IMR-90 (cell line): ENCODE measurements at regions not wholly inside any gene's neighbourhood (a gene's known extent, or its start where the extent isn't known, plus 50 kb on each side); places are given as distances from the start of the nearest gene placed in this dataset.

Experiments used
- ATAC-seq: fragments of 200-7000 bp; cut with Tn5 transposase; 2 replicates; pipeline ENCODE4 v1.9.1; 2020; ENCODE audit warnings: low read depth, mild to moderate bottlenecking, moderate library complexity
- BruUV-seq: library from RNA; stranded (reverse); fragments of 400-500 nt; replicated peaks from 2 replicates; lab custom pipeline; 2021; lab: Mats Ljungman, UMichigan
- CTCF ChIA-PET: fragments of 300-600 bp; formaldehyde crosslinking; extraction: SDS; loops from one replicate; lab custom pipeline; 2021; ENCODE audit warnings: antibody characterized with exemption; lab: Yijun Ruan, JAX
- POLR2A ChIA-PET: fragments of 300-600 bp; sonication (Branson Sonifier 250); formaldehyde crosslinking; loops from one replicate; lab custom pipeline; 2022; ENCODE audit warnings: antibody characterized with exemption; ENCODE audit not compliant: unreplicated experiment; lab: Charles Lee
- DNase-seq: peaks from one replicate; pipeline ENCODE4 v3.0.0; 2013
- H2AFZ ChIP-seq: replicated peaks from 2 replicates; pipeline ENCODE3; 2013; ENCODE audit warnings: low read length, mild to moderate bottlenecking; ENCODE audit not compliant: poor library complexity
- H2AK5ac ChIP-seq: 2 replicates; pipeline ENCODE4 v1.6.1; 2013; ENCODE audit warnings: low read depth, low read length, inconsistent platforms
- H2AK9ac ChIP-seq: replicated peaks from 2 replicates; pipeline ENCODE3; 2013; ENCODE audit warnings: mild to moderate bottlenecking, low read depth, low read length, moderate library complexity; ENCODE audit not compliant: poor library complexity
- H2BK120ac ChIP-seq: 2 replicates; pipeline ENCODE4 v1.6.1; 2013; ENCODE audit warnings: low read depth, low read length, inconsistent platforms
- H2BK15ac ChIP-seq: 3 replicates; pipeline ENCODE4 v1.6.1; 2013; ENCODE audit warnings: low read depth, low read length, inconsistent platforms
- H2BK20ac ChIP-seq: 2 replicates; pipeline ENCODE4 v1.6.1; 2013; ENCODE audit warnings: low read depth, mild to moderate bottlenecking, inconsistent platforms, low read length, moderate library complexity
- H2BK5ac ChIP-seq: 2 replicates; pipeline ENCODE4 v1.6.1; 2013; ENCODE audit warnings: mild to moderate bottlenecking, low read depth, low read length, inconsistent platforms; ENCODE audit not compliant: poor library complexity, severe bottlenecking
- H3K14ac ChIP-seq: replicated peaks from 2 replicates; pipeline ENCODE4 v1.6.1; 2013; ENCODE audit warnings: low read depth, low read length, inconsistent platforms
- H3K18ac ChIP-seq: 2 replicates; pipeline ENCODE4 v1.6.1; 2013; ENCODE audit warnings: low read depth, low read length, control low read depth
- H3K23ac ChIP-seq: 2 replicates; pipeline ENCODE4 v1.6.1; 2013; ENCODE audit warnings: low read depth, low read length, inconsistent platforms
- H3K27ac ChIP-seq: 2 replicates; pipeline ENCODE4 v1.5.1; 2013; ENCODE audit warnings: mild to moderate bottlenecking, control low read depth, low read length; ENCODE audit not compliant: insufficient read depth
- H3K27me3 ChIP-seq: 2 replicates; pipeline ENCODE4 v1.6.1; 2013; ENCODE audit warnings: low read length; ENCODE audit not compliant: control insufficient read depth, insufficient read depth
- H3K36me3 ChIP-seq: 2 replicates; pipeline ENCODE4 v1.6.1; 2013; ENCODE audit warnings: low read length, mixed read lengths; ENCODE audit not compliant: control insufficient read depth, insufficient read depth
- H3K4ac ChIP-seq: 2 replicates; pipeline ENCODE4 v1.6.1; 2013; ENCODE audit warnings: low read depth, low read length, inconsistent platforms
- H3K4me1 ChIP-seq: 2 replicates; pipeline ENCODE4 v1.6.1; 2013; ENCODE audit warnings: low read length, mixed read lengths; ENCODE audit not compliant: control insufficient read depth, insufficient read depth
- H3K4me2 ChIP-seq: 2 replicates; pipeline ENCODE4 v1.6.1; 2013; ENCODE audit warnings: low read depth, mild to moderate bottlenecking, control low read depth, low read length, moderate library complexity
- H3K4me3 ChIP-seq: 2 replicates; pipeline ENCODE4 v1.5.1; 2013; ENCODE audit warnings: low read depth, mild to moderate bottlenecking, control low read depth, low read length, moderate library complexity; ENCODE audit not compliant: insufficient read depth
- H3K56ac ChIP-seq: 2 replicates; pipeline ENCODE4 v1.6.1; 2013; ENCODE audit warnings: low read length, inconsistent platforms; ENCODE audit not compliant: insufficient read depth; ENCODE audit errors: extremely low read depth
- H3K79me1 ChIP-seq, 2 experiments: 2 replicates each; pipeline ENCODE4 v1.6.1; 2013; ENCODE audit warnings: low read length in 2 of 2, inconsistent platforms in 1 of 2, low read depth in 1 of 2
- H3K9ac ChIP-seq: 2 replicates; pipeline ENCODE4 v1.6.1; 2013; ENCODE audit warnings: low read depth, low read length, control low read depth
- H3K9me1 ChIP-seq: 2 replicates; pipeline ENCODE4 v1.6.1; 2013; ENCODE audit warnings: low read length, inconsistent platforms; ENCODE audit not compliant: insufficient read depth
- H3K9me3 ChIP-seq: 2 replicates; pipeline ENCODE4 v1.6.1; 2013; ENCODE audit warnings: low read length; ENCODE audit not compliant: control insufficient read depth, insufficient read depth
- H4K20me1 ChIP-seq: 2 replicates; pipeline ENCODE4 v1.6.1; 2013; ENCODE audit warnings: low read length, inconsistent platforms; ENCODE audit not compliant: insufficient read depth
- H4K5ac ChIP-seq: 2 replicates; pipeline ENCODE4 v1.6.1; 2013; ENCODE audit warnings: mild to moderate bottlenecking, low read depth, low read length, control low read depth
- H4K8ac ChIP-seq, 2 experiments: 2 replicates each; pipeline ENCODE4 v1.6.1; 2013; ENCODE audit warnings: low read depth in 2 of 2, low read length in 2 of 2, control low read depth in 1 of 2, inconsistent platforms in 1 of 2
- H4K91ac ChIP-seq: 2 replicates; pipeline ENCODE4 v1.6.1; 2013; ENCODE audit warnings: low read depth, low read length, inconsistent platforms; ENCODE audit not compliant: insufficient read depth
- RFX5 ChIP-seq: IDR thresholded peaks from 2 replicates; pipeline ENCODE4 v1.8.0; 2012; ENCODE audit warnings: low read depth, mild to moderate bottlenecking, low read length, moderate library complexity
- WGBS, 2 experiments: methylation state at CpG; one replicate each; pipeline versions ENCODE4 v1.1.5 to v1.1.7; 2013; ENCODE audit warnings: missing lambda C conversion rate in 2 of 2; ENCODE audit not compliant: insufficient read length in 1 of 2; ENCODE audit errors: extremely low coverage in 2 of 2; 5-methylcytosine and 5-hydroxymethylcytosine counted together
- dilution Hi-C: fragments of 300-500 bp; cut with HindIII; formaldehyde crosslinking; loops from one replicate; pipeline ENCODE4 v1.14.3; 2018; ENCODE audit warnings: low sequenced_read_pairs; ENCODE audit not compliant: unreplicated experiment
- in situ Hi-C: fragments of 300-500 bp; cut with MboI; formaldehyde crosslinking; loops from 3 replicates; pipeline ENCODE4 v1.14.3; 2019; ENCODE audit warnings: low sequenced_read_pairs, inconsistent platforms, mixed read lengths
- intact Hi-C: fragments of 100-400 bp; cut with micrococcal nuclease; formaldehyde crosslinking; loops from 2 replicates; pipeline ENCODE4 v1.10.0; 2022
- TF ChIP-seq, protein P1 (sequence below): fragments of 150-350 bp; IDR thresholded peaks from 2 replicates; pipeline ENCODE4 v1.6.1; 2017; ENCODE audit warnings: mild to moderate bottlenecking, antibody characterized with exemption, low read length, low read depth

DNA sequence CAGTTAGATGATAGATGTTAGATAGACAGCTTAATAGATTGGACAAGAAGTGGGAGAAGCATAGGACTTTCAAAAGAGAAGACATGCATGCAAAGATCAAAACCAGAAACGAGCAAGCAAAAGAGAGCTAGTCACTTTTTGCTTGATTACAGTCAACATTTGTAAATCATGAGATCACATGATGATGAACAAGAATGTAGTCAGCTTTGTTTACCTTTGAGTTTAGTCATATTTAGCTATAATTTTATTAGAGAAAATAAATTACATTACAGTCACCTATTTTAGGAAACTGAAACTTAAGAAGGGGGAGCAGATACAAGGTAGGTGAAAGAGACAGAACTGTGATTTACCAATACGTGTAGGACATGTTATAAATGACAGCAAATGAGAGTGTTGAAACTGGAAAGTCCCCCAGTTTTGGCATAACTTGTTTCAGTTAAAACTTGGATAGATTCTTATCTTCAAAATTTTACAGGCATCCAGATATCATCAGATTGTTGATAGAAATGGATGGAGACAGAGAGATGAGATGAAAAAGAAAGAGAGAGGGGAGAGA, 1083.1 kb upstream of the PCDH10 start:
- no peak overlapping the region for H2AFZ ChIP-seq
- CTCF ChIA-PET: no interaction called here
- intact Hi-C loops: no loop called here

More for the DNA sequence above, 1083.1 kb upstream of the PCDH10 start:
- H2BK120ac ChIP-seq: peak overlapping the region; percentile 1; the same call in 1 of the 2 replicates
- H4K8ac ChIP-seq: peak overlapping the region in 1 of 2 experiments; percentile 30; a peak in 2 of 4 replicates
- H3K4ac ChIP-seq: no peak overlapping the region
- no peak overlapping the region for H2AK5ac ChIP-seq
- no peaks in the 10 kb centered on the region for H3K9me1 ChIP-seq
- H2AK9ac ChIP-seq: no peak overlapping the region
- H3K56ac ChIP-seq: no peak overlapping the region
- DNase-seq (peak; percentile 71), ATAC-seq (peak; percentile 71)
- H2BK5ac ChIP-seq: peak overlapping the region; percentile 17
- H3K9ac ChIP-seq: no peak overlapping the region
- H3K18ac ChIP-seq: no peak overlapping the region; the same call in 1 of the 2 replicates
- H3K36me3 ChIP-seq: no peaks in the 10 kb centered on the region
- TF ChIP-seq, protein P1, sequence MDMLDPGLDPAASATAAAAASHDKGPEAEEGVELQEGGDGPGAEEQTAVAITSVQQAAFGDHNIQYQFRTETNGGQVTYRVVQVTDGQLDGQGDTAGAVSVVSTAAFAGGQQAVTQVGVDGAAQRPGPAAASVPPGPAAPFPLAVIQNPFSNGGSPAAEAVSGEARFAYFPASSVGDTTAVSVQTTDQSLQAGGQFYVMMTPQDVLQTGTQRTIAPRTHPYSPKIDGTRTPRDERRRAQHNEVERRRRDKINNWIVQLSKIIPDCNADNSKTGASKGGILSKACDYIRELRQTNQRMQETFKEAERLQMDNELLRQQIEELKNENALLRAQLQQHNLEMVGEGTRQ: peak; percentile 64; the same call in 1 of the 2 replicates
- no peak for TF ChIP-seq RFX5
- POLR2A ChIA-PET: interaction anchor here (0.6 kb wide), 1 partner anchor 15 kb away, joined by 5 read pairs; no protein-coding TSS in a partner anchor
- 57% methylated on average over 1 of the region's 2 CpGs; no CpG with 5 or more reads in 1 of the 2 experiments for WGBS, 2 experiments
- in situ Hi-C loops: no loop called here
- no TSS peak for BruUV-seq
- H2BK15ac ChIP-seq: no peak overlapping the region; the same call in 2 of the 3 replicates
- no peak overlapping the region for H3K14ac ChIP-seq
- H3K4me2 ChIP-seq: peak overlapping the region; percentile 89; the same call in 1 of the 2 replicates
- no peak overlapping the region for H3K27ac ChIP-seq
- no peaks in the 10 kb centered on the region for H3K9me3 ChIP-seq
- peaks cover 2% of the 10 kb centered on the region; the same call in 1 of the 2 replicates for H3K4me1 ChIP-seq
- no peaks in the 10 kb centered on the region for H3K27me3 ChIP-seq
- no peak overlapping the region for H3K4me3 ChIP-seq
- H2BK20ac ChIP-seq: peak overlapping the region; percentile 11; the same call in 1 of the 2 replicates
- H4K20me1 ChIP-seq: no peaks in the 10 kb centered on the region
- H3K23ac ChIP-seq: no peak overlapping the region
- no peaks in the 10 kb centered on the region for H3K79me1 ChIP-seq
- no peak overlapping the region for H4K5ac ChIP-seq
- H4K91ac ChIP-seq: no peak overlapping the region
- dilution Hi-C loops: no loop called here
